ENCODE measurements at regions not wholly inside any gene's neighbourhood (a gene's known extent, or its start where the extent isn't known, plus 50 kb on each side); places are given as distances from the start of the nearest gene placed in this dataset.
"Not testable (repeated sequence)": the region's sequence is repeated elsewhere in the genome, so short reads cannot be mapped to it uniquely, and the experiment has no call there.

DNA sequence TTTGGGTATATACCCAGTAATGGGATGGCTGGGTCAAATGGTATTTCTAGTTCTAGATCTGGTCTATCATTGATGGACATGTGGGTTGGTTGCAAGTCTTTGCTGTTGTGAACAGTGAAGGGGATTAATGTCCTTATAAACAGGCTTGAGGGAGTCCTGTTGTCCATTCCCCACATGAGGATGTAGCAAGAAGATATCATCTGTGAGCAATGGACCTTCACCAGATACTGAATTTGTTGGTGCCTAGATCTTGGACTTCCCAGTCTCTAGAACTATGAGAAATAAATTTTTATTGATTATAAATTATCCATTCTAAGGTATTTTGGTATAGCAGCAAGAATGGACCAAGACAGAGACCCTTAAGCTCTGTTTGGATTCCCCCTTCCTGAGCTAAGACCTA is 72.2 kb upstream of the RELN start:
- Histone ChIP-seq H3K9ac (ENCODE audit: low read length) (no peak overlapping the region), H4K8ac (ENCODE audit: low read depth, low read length) (no peak overlapping the region), H3K4ac (ENCODE audit: low read depth, low read length) (no peak overlapping the region), H3K4me3 (ENCODE audit: low read depth, low read length) (no peak overlapping the region), H3K79me1 (ENCODE audit: low read length) (no peaks in the 10 kb centered on the region), H3K27ac (ENCODE audit: low read depth, low read length) (no peak overlapping the region), H3K4me1 (ENCODE audit: control insufficient read depth in 1 of 2, insufficient read depth in 2 of 2, low read length in 2 of 2) (no peaks in the 10 kb centered on the region), H3K23ac (ENCODE audit: low read length) (no peak overlapping the region), H2AK5ac (ENCODE audit: low read length) (no peak overlapping the region), H3K9me3 (ENCODE audit: insufficient read depth, low read depth, low read length) (peaks cover 1% of the 10 kb centered on the region), H2BK5ac (ENCODE audit: low read depth, low read length, poor library complexity) (no peak overlapping the region), H3K79me2 (ENCODE audit: control insufficient read depth, insufficient read depth, low read length, poor library complexity) (no peaks in the 10 kb centered on the region), H3K27me3 (ENCODE audit: insufficient read depth, low read length) (no peaks in the 10 kb centered on the region), H2AFZ (ENCODE audit: insufficient read depth, low read length, poor library complexity) (no peak overlapping the region), H4K12ac (ENCODE audit: low read depth, low read length) (no peak overlapping the region), H3K14ac (ENCODE audit: low read length) (no peak overlapping the region), H4K91ac (ENCODE audit: low read depth, low read length) (no peak overlapping the region), H3K4me2 (ENCODE audit: low read length) (no peak overlapping the region), H3K36me3 (ENCODE audit: control insufficient read depth in 1 of 2, insufficient read depth in 2 of 2, low read length in 2 of 2) (no peaks in the 10 kb centered on the region), H3K18ac (ENCODE audit: low read length) (no peak overlapping the region), H2BK120ac (ENCODE audit: insufficient read depth, low read length, poor library complexity) (no peak overlapping the region), H2BK12ac (ENCODE audit: low read length) (no peak overlapping the region)
- DNase-seq, result no peak

DNA sequence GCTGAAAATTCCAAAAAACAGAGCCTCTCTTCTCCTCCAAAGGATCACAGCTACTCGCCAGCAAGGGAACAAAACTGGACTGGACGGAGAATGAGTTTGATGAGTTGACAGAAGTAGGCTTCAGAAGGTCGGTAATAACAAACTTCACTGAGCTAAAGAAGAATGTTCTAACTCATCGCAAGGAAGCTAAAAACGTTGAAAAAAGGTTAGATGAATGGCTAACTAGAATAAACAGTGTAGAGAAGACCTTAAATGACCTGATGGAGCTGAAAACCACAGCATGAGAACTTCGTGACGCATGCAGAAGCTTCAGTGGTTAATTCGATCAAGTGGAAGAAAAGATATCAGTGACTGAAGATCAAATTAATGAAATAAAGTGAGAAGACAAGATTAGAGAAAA is 70.4 kb upstream of the RELN start:
- not testable (repeated sequence) for H3K18ac ChIP-seq (ENCODE audit: low read length); H4K12ac ChIP-seq (ENCODE audit: low read depth, low read length); H2BK120ac ChIP-seq (ENCODE audit: insufficient read depth, low read length, poor library complexity); H3K27me3 ChIP-seq (ENCODE audit: insufficient read depth, low read length); H2AFZ ChIP-seq (ENCODE audit: insufficient read depth, low read length, poor library complexity); DNase-seq; H3K4me1 ChIP-seq (ENCODE audit: control insufficient read depth in 1 of 2, insufficient read depth in 2 of 2, low read length in 2 of 2); H2AK5ac ChIP-seq (ENCODE audit: low read length); H3K4me2 ChIP-seq (ENCODE audit: low read length); H3K79me1 ChIP-seq (ENCODE audit: low read length); H2BK5ac ChIP-seq (ENCODE audit: low read depth, low read length, poor library complexity); H3K79me2 ChIP-seq (ENCODE audit: control insufficient read depth, insufficient read depth, low read length, poor library complexity); H3K27ac ChIP-seq (ENCODE audit: low read depth, low read length); H4K8ac ChIP-seq (ENCODE audit: low read depth, low read length); H4K91ac ChIP-seq (ENCODE audit: low read depth, low read length); H3K9ac ChIP-seq (ENCODE audit: low read length); H2BK12ac ChIP-seq (ENCODE audit: low read length); H3K36me3 ChIP-seq (ENCODE audit: control insufficient read depth in 1 of 2, insufficient read depth in 2 of 2, low read length in 2 of 2); H3K9me3 ChIP-seq (ENCODE audit: insufficient read depth, low read depth, low read length); H3K4ac ChIP-seq (ENCODE audit: low read depth, low read length); H3K14ac ChIP-seq (ENCODE audit: low read length); H3K4me3 ChIP-seq (ENCODE audit: low read depth, low read length); H3K23ac ChIP-seq (ENCODE audit: low read length)
- WGBS (ENCODE audit: extremely low coverage, insufficient coverage, insufficient read length), result no CpG with 5 or more reads among the region's 8 CpGs

- no peak overlapping the region for H4K91ac ChIP-seq (ENCODE audit: low read depth, low read length)
- no peak overlapping the region for H3K4me2 ChIP-seq (ENCODE audit: low read length)
- H3K27me3 ChIP-seq (ENCODE audit: insufficient read depth, low read length), result no peaks in the 10 kb centered on the region
- peaks cover 1% of the 10 kb centered on the region for H3K9me3 ChIP-seq (ENCODE audit: insufficient read depth, low read depth, low read length)
- no peak overlapping the region for H2BK12ac ChIP-seq (ENCODE audit: low read length)
- WGBS (ENCODE audit: extremely low coverage, insufficient coverage, insufficient read length), result no CpG with 5 or more reads among the region's 5 CpGs
- no peak overlapping the region for H2BK5ac ChIP-seq (ENCODE audit: low read depth, low read length, poor library complexity)
- no peak overlapping the region for H3K23ac ChIP-seq (ENCODE audit: low read length)
- H3K4me3 ChIP-seq (ENCODE audit: low read depth, low read length), result no peak overlapping the region
- H3K36me3 ChIP-seq (ENCODE audit: control insufficient read depth in 1 of 2, insufficient read depth in 2 of 2, low read length in 2 of 2), result no peaks in the 10 kb centered on the region
- H3K79me1 ChIP-seq (ENCODE audit: low read length), result no peaks in the 10 kb centered on the region
- no peaks in the 10 kb centered on the region for H3K4me1 ChIP-seq (ENCODE audit: control insufficient read depth in 1 of 2, insufficient read depth in 2 of 2, low read length in 2 of 2)
- H3K9ac ChIP-seq (ENCODE audit: low read length), result no peak overlapping the region
- H4K12ac ChIP-seq (ENCODE audit: low read depth, low read length), result no peak overlapping the region
- no peak for DNase-seq
- no peak overlapping the region for H3K4ac ChIP-seq (ENCODE audit: low read depth, low read length)
- H2BK120ac ChIP-seq (ENCODE audit: insufficient read depth, low read length, poor library complexity), result no peak overlapping the region
- no peak overlapping the region for H2AFZ ChIP-seq (ENCODE audit: insufficient read depth, low read length, poor library complexity)
- H4K8ac ChIP-seq (ENCODE audit: low read depth, low read length), result no peak overlapping the region
- no peak overlapping the region for H3K27ac ChIP-seq (ENCODE audit: low read depth, low read length)
- H2AK5ac ChIP-seq (ENCODE audit: low read length), result no peak overlapping the region
- no peak overlapping the region for H3K14ac ChIP-seq (ENCODE audit: low read length)
- H3K18ac ChIP-seq (ENCODE audit: low read length), result no peak overlapping the region
- no peaks in the 10 kb centered on the region for H3K79me2 ChIP-seq (ENCODE audit: control insufficient read depth, insufficient read depth, low read length, poor library complexity)
Observed at GRCh38 chr7:104059103-104059502, 69.6 kb upstream of the RELN start.

DNA sequence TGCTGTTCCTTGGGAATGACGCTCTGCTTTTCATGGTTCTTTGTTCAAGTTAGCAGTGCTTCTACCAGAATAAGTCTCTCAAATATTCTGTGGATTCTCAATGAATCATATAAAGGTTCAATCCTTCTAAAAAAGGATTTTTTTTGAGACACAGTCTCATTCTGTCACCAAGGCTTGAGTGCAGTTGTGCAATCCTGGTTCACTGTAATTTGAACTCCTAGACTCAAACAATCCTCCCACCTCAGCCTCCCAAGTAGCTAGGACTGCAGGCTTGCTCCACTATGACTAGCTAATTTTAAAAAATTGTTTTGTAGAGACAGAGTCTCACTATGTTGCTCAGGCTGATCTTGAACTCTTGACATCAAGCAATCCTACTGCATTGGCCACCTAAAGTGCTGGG is 64.9 kb upstream of the RELN start:
- no peak overlapping the region for H4K8ac ChIP-seq (ENCODE audit: low read depth, low read length)
- no peak for DNase-seq
- no peaks in the 10 kb centered on the region for H3K79me1 ChIP-seq (ENCODE audit: low read length)
- no peak overlapping the region for H2BK120ac ChIP-seq (ENCODE audit: insufficient read depth, low read length, poor library complexity)
- H2BK12ac ChIP-seq (ENCODE audit: low read length), result no peak overlapping the region
- H2AK5ac ChIP-seq (ENCODE audit: low read length), result no peak overlapping the region
- H2AFZ ChIP-seq (ENCODE audit: insufficient read depth, low read length, poor library complexity), result no peak overlapping the region
- H2BK5ac ChIP-seq (ENCODE audit: low read depth, low read length, poor library complexity), result no peak overlapping the region
- no peaks in the 10 kb centered on the region for H3K4me1 ChIP-seq (ENCODE audit: control insufficient read depth in 1 of 2, insufficient read depth in 2 of 2, low read length in 2 of 2)
- no peak overlapping the region for H3K14ac ChIP-seq (ENCODE audit: low read length)
- H3K27ac ChIP-seq (ENCODE audit: low read depth, low read length), result no peak overlapping the region
- no peak overlapping the region for H3K9ac ChIP-seq (ENCODE audit: low read length)
- H3K79me2 ChIP-seq (ENCODE audit: control insufficient read depth, insufficient read depth, low read length, poor library complexity), result no peaks in the 10 kb centered on the region
- no peak overlapping the region for H3K4me2 ChIP-seq (ENCODE audit: low read length)
- no peak overlapping the region for H4K91ac ChIP-seq (ENCODE audit: low read depth, low read length)
- H3K36me3 ChIP-seq (ENCODE audit: control insufficient read depth in 1 of 2, insufficient read depth in 2 of 2, low read length in 2 of 2), result no peaks in the 10 kb centered on the region
- no peak overlapping the region for H3K4ac ChIP-seq (ENCODE audit: low read depth, low read length)
- H3K9me3 ChIP-seq (ENCODE audit: insufficient read depth, low read depth, low read length), result peaks cover 1% of the 10 kb centered on the region
- H3K4me3 ChIP-seq (ENCODE audit: low read depth, low read length), result no peak overlapping the region
- no peak overlapping the region for H3K23ac ChIP-seq (ENCODE audit: low read length)
- no peak overlapping the region for H4K12ac ChIP-seq (ENCODE audit: low read depth, low read length)
- H3K27me3 ChIP-seq (ENCODE audit: insufficient read depth, low read length), result no peaks in the 10 kb centered on the region
- no peak overlapping the region for H3K18ac ChIP-seq (ENCODE audit: low read length)
- WGBS (ENCODE audit: extremely low coverage, insufficient coverage, insufficient read length), result no CpG with 5 or more reads among the region's 1 CpG

GRCh38 chr7:104052979-104053378 is 63.5 kb upstream of the RELN start:
- H3K79me2 ChIP-seq (ENCODE audit: control insufficient read depth, insufficient read depth, low read length, poor library complexity), result no peaks in the 10 kb centered on the region
- no peak overlapping the region for H3K23ac ChIP-seq (ENCODE audit: low read length)
- WGBS (ENCODE audit: extremely low coverage, insufficient coverage, insufficient read length), result no CpG with 5 or more reads among the region's 3 CpGs
- no peak overlapping the region for H2AK5ac ChIP-seq (ENCODE audit: low read length)
- H2AFZ ChIP-seq (ENCODE audit: insufficient read depth, low read length, poor library complexity), result no peak overlapping the region
- H3K14ac ChIP-seq (ENCODE audit: low read length), result no peak overlapping the region
- H3K4ac ChIP-seq (ENCODE audit: low read depth, low read length), result no peak overlapping the region
- H3K9ac ChIP-seq (ENCODE audit: low read length), result no peak overlapping the region
- H3K18ac ChIP-seq (ENCODE audit: low read length), result no peak overlapping the region
- H3K36me3 ChIP-seq (ENCODE audit: control insufficient read depth in 1 of 2, insufficient read depth in 2 of 2, low read length in 2 of 2), result no peaks in the 10 kb centered on the region
- H3K4me3 ChIP-seq (ENCODE audit: low read depth, low read length), result no peak overlapping the region
- no peak for DNase-seq
- H2BK120ac ChIP-seq (ENCODE audit: insufficient read depth, low read length, poor library complexity), result no peak overlapping the region
- H2BK12ac ChIP-seq (ENCODE audit: low read length), result no peak overlapping the region
- H2BK5ac ChIP-seq (ENCODE audit: low read depth, low read length, poor library complexity), result no peak overlapping the region
- H4K12ac ChIP-seq (ENCODE audit: low read depth, low read length), result no peak overlapping the region
- no peak overlapping the region for H3K4me2 ChIP-seq (ENCODE audit: low read length)
- no peaks in the 10 kb centered on the region for H3K79me1 ChIP-seq (ENCODE audit: low read length)
- no peak overlapping the region for H3K27ac ChIP-seq (ENCODE audit: low read depth, low read length)
- H3K4me1 ChIP-seq (ENCODE audit: control insufficient read depth in 1 of 2, insufficient read depth in 2 of 2, low read length in 2 of 2), result no peaks in the 10 kb centered on the region
- no peak overlapping the region for H4K8ac ChIP-seq (ENCODE audit: low read depth, low read length)
- no peaks in the 10 kb centered on the region for H3K27me3 ChIP-seq (ENCODE audit: insufficient read depth, low read length)
- no peaks in the 10 kb centered on the region for H3K9me3 ChIP-seq (ENCODE audit: insufficient read depth, low read depth, low read length)
- H4K91ac ChIP-seq (ENCODE audit: low read depth, low read length), result no peak overlapping the region
